ENCODE measurements at regions not wholly inside any gene's neighbourhood (a gene's known extent, or its start where the extent isn't known, plus 50 kb on each side); places are given as distances from the start of the nearest gene placed in this dataset.
"Not testable (repeated sequence)": the region's sequence is repeated elsewhere in the genome, so short reads cannot be mapped to it uniquely, and the experiment has no call there.

- H3K27me3 ChIP-seq (ENCODE audit: control insufficient read depth, insufficient read depth, low read length); H3K36me3 ChIP-seq (ENCODE audit: control insufficient read depth, insufficient read depth, low read length); POLR2A ChIA-PET; CTCF ChIA-PET; DNase-seq (ENCODE audit: low read depth); H3K4me3 ChIP-seq (ENCODE audit: low read depth, low read length): not testable (repeated sequence)
These were observed 109.6 kb upstream of the NBPF9 start for GRCh38 chr1:149212946-149213345.

GRCh38 chr1:149213673-149214072 lies 110.3 kb upstream of the NBPF9 start:
- H3K4me3 ChIP-seq (ENCODE audit: low read depth, low read length); CTCF ChIA-PET; H3K36me3 ChIP-seq (ENCODE audit: control insufficient read depth, insufficient read depth, low read length); POLR2A ChIA-PET; DNase-seq (ENCODE audit: low read depth); H3K27me3 ChIP-seq (ENCODE audit: control insufficient read depth, insufficient read depth, low read length): not testable (repeated sequence)

GRCh38 chr1:149218080-149218988 lies 115.0 kb upstream of the NBPF9 start:
- H3K27me3 ChIP-seq (ENCODE audit: control insufficient read depth, insufficient read depth, low read length); H3K36me3 ChIP-seq (ENCODE audit: control insufficient read depth, insufficient read depth, low read length); POLR2A ChIA-PET; CTCF ChIA-PET; DNase-seq (ENCODE audit: low read depth); H3K4me3 ChIP-seq (ENCODE audit: low read depth, low read length): not testable (repeated sequence)

GRCh38 chr1:149219539-149219938 lies 116.2 kb upstream of the NBPF9 start:
- H3K27me3 ChIP-seq (ENCODE audit: control insufficient read depth, insufficient read depth, low read length); H3K36me3 ChIP-seq (ENCODE audit: control insufficient read depth, insufficient read depth, low read length); DNase-seq (ENCODE audit: low read depth); H3K4me3 ChIP-seq (ENCODE audit: low read depth, low read length); POLR2A ChIA-PET; CTCF ChIA-PET: not testable (repeated sequence)

GRCh38 chr1:149220463-149221074 lies 117.2 kb upstream of the NBPF9 start:
- POLR2A ChIA-PET; CTCF ChIA-PET; DNase-seq (ENCODE audit: low read depth); H3K4me3 ChIP-seq (ENCODE audit: low read depth, low read length); H3K36me3 ChIP-seq (ENCODE audit: control insufficient read depth, insufficient read depth, low read length); H3K27me3 ChIP-seq (ENCODE audit: control insufficient read depth, insufficient read depth, low read length): not testable (repeated sequence)

GRCh38 chr1:149227933-149228665 lies 124.7 kb upstream of the NBPF9 start:
- CTCF ChIA-PET; H3K27me3 ChIP-seq (ENCODE audit: control insufficient read depth, insufficient read depth, low read length); H3K4me3 ChIP-seq (ENCODE audit: low read depth, low read length); POLR2A ChIA-PET; DNase-seq (ENCODE audit: low read depth); H3K36me3 ChIP-seq (ENCODE audit: control insufficient read depth, insufficient read depth, low read length): not testable (repeated sequence)

- H3K4me3 ChIP-seq (ENCODE audit: low read depth, low read length); POLR2A ChIA-PET; CTCF ChIA-PET; H3K27me3 ChIP-seq (ENCODE audit: control insufficient read depth, insufficient read depth, low read length); H3K36me3 ChIP-seq (ENCODE audit: control insufficient read depth, insufficient read depth, low read length); DNase-seq (ENCODE audit: low read depth): not testable (repeated sequence)
These were observed 125.6 kb upstream of the NBPF9 start for GRCh38 chr1:149228672-149229585.

- POLR2A ChIA-PET; H3K27me3 ChIP-seq (ENCODE audit: control insufficient read depth, insufficient read depth, low read length); DNase-seq (ENCODE audit: low read depth); H3K4me3 ChIP-seq (ENCODE audit: low read depth, low read length); CTCF ChIA-PET; H3K36me3 ChIP-seq (ENCODE audit: control insufficient read depth, insufficient read depth, low read length): not testable (repeated sequence)
These were observed 126.5 kb upstream of the NBPF9 start for GRCh38 chr1:149229813-149230212.

- H3K36me3 ChIP-seq (ENCODE audit: control insufficient read depth, insufficient read depth, low read length); POLR2A ChIA-PET; CTCF ChIA-PET; DNase-seq (ENCODE audit: low read depth); H3K27me3 ChIP-seq (ENCODE audit: control insufficient read depth, insufficient read depth, low read length); H3K4me3 ChIP-seq (ENCODE audit: low read depth, low read length): not testable (repeated sequence)
These were observed 131.9 kb upstream of the NBPF9 start for GRCh38 chr1:149234926-149235914.

- POLR2A ChIA-PET; H3K4me3 ChIP-seq (ENCODE audit: low read depth, low read length); H3K27me3 ChIP-seq (ENCODE audit: control insufficient read depth, insufficient read depth, low read length); H3K36me3 ChIP-seq (ENCODE audit: control insufficient read depth, insufficient read depth, low read length); DNase-seq (ENCODE audit: low read depth); CTCF ChIA-PET: not testable (repeated sequence)
These were observed 134.2 kb upstream of the NBPF9 start for GRCh38 chr1:149237515-149237914.

- POLR2A ChIA-PET; H3K36me3 ChIP-seq (ENCODE audit: control insufficient read depth, insufficient read depth, low read length); DNase-seq (ENCODE audit: low read depth); CTCF ChIA-PET; H3K4me3 ChIP-seq (ENCODE audit: low read depth, low read length); H3K27me3 ChIP-seq (ENCODE audit: control insufficient read depth, insufficient read depth, low read length): not testable (repeated sequence)
These were observed 136.7 kb upstream of the NBPF9 start for GRCh38 chr1:149239897-149240508.

Data from BJ (cell line).